ENCODE measurements at regions not wholly inside any gene's neighbourhood (a gene's known extent, or its start where the extent isn't known, plus 50 kb on each side); places are given as distances from the start of the nearest gene placed in this dataset.

DNA sequence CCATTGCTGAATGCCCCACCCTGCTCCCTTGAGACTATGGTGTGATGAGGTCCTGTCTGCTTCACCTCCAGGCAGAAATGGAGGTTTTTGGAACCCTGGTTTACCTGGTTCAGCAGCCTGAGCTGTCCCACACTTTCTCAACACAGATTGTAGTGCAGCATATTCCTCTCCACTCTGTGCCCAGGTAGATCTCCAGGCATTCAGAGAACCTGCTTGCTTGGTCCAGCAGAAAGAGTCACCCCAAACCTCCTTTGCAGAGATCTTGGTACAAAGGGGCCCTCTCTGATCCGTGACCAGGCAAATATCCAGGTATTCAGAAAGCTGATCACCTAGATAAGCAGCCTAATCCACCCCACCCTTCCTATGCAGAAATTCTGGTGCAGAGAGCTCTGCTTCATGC, 1288.2 kb upstream of the CRIM1 start:
- DNase-seq (ENCODE audit: low spot score) = no peak
- WGBS = 59% methylated on average over 1 of the region's 1 CpG
- no peak overlapping the region for H3K27ac ChIP-seq (ENCODE audit: low read depth in 1 of 2, low read length in 2 of 2)
- H3K4me1 ChIP-seq (ENCODE audit: control insufficient read depth in 4 of 4, insufficient read depth in 4 of 4, low read length in 3 of 4) = no peaks in the 10 kb centered on the region
- peaks cover 0 to 6% (median 0%) of the 10 kb centered on the region in 4 donors for H3K9me3 ChIP-seq (ENCODE audit: control insufficient read depth in 4 of 4, low read length in 3 of 4)
- no peaks in the 10 kb centered on the region for H3K27me3 ChIP-seq (ENCODE audit: control insufficient read depth in 4 of 4, insufficient read depth in 4 of 4, low read length in 3 of 4)
- H3K4me3 ChIP-seq (ENCODE audit: low read depth in 1 of 3, low read length in 3 of 3) = no peak overlapping the region
- TF ChIP-seq GABPA (IDR thresholded peaks at IDR 0.05 in 1 of 2, conservative IDR thresholded peaks at IDR 0.05 in 1 of 2) (no peak), REST (IDR thresholded peaks at IDR 0.05) (no peak), FOXA2 (IDR thresholded peaks at IDR 0.05) (no peak), NR2F2 (IDR thresholded peaks at IDR 0.05) (no peak), RXRA (IDR thresholded peaks at IDR 0.05) (no peak), TAF1 (conservative IDR thresholded peaks at IDR 0.05) (no peak), HNF4G (IDR thresholded peaks at IDR 0.05) (no peak), YY1 (IDR thresholded peaks at IDR 0.05) (no peak), HNF4A (conservative IDR thresholded peaks at IDR 0.05) (no peak), EGR1 (IDR thresholded peaks at IDR 0.05; ENCODE audit: low read depth in 2 of 2) (no peak), JUND (IDR thresholded peaks at IDR 0.05) (no peak), CTCF (IDR thresholded peaks at IDR 0.05; ENCODE audit: low read depth, low read length, missing input control) (no peak), RAD21 (IDR thresholded peaks at IDR 0.05) (no peak), SP1 (IDR thresholded peaks at IDR 0.05) (no peak), ATF3 (IDR thresholded peaks at IDR 0.05) (no peak), FOXA1 (IDR thresholded peaks at IDR 0.05) (no peak)
- TF ChIP-seq, protein P1, sequence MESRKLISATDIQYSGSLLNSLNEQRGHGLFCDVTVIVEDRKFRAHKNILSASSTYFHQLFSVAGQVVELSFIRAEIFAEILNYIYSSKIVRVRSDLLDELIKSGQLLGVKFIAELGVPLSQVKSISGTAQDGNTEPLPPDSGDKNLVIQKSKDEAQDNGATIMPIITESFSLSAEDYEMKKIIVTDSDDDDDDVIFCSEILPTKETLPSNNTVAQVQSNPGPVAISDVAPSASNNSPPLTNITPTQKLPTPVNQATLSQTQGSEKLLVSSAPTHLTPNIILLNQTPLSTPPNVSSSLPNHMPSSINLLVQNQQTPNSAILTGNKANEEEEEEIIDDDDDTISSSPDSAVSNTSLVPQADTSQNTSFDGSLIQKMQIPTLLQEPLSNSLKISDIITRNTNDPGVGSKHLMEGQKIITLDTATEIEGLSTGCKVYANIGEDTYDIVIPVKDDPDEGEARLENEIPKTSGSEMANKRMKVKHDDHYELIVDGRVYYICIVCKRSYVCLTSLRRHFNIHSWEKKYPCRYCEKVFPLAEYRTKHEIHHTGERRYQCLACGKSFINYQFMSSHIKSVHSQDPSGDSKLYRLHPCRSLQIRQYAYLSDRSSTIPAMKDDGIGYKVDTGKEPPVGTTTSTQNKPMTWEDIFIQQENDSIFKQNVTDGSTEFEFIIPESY (IDR thresholded peaks at IDR 0.05) = no peak
- H3K36me3 ChIP-seq (ENCODE audit: control insufficient read depth in 4 of 4, insufficient read depth in 3 of 4, low read depth in 1 of 4, low read length in 3 of 4) = no peaks in the 10 kb centered on the region
- no peak overlapping the region for H3K9ac ChIP-seq (ENCODE audit: low read depth in 1 of 2, low read length in 2 of 2)

DNA sequence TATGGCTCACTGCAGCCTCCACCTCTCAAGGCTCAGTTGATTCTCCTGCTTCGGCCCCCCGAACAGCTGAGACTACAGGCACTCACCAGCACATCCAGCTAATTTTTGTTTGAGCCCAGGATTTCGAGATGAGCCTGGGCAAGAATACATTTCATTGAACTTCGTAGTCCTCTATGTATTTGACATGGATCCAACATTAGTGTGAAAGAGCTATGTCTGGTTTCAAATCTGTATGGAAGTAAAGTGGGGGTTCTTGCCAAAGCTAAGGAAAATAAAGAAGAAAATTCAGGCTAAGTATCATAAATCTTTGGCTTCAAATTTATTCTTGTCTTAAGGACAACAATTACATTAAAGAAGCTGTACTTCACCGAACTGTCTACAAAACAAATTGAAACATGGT, 1291.7 kb upstream of the CRIM1 start:
- no peaks in the 10 kb centered on the region for H3K36me3 ChIP-seq (ENCODE audit: control insufficient read depth in 4 of 4, insufficient read depth in 3 of 4, low read depth in 1 of 4, low read length in 3 of 4)
- TF ChIP-seq, protein P2, sequence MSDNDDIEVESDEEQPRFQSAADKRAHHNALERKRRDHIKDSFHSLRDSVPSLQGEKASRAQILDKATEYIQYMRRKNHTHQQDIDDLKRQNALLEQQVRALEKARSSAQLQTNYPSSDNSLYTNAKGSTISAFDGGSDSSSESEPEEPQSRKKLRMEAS (IDR thresholded peaks at IDR 0.05) = no peak
- no peak for TF ChIP-seq HNF4G (IDR thresholded peaks at IDR 0.05)
- no peak for TF ChIP-seq CTCF (IDR thresholded peaks at IDR 0.05; ENCODE audit: low read depth, low read length, missing input control)
- no peak for TF ChIP-seq EGR1 (IDR thresholded peaks at IDR 0.05; ENCODE audit: low read depth in 2 of 2)
- no peak for TF ChIP-seq HNF4A (conservative IDR thresholded peaks at IDR 0.05)
- no peak for TF ChIP-seq GABPA (IDR thresholded peaks at IDR 0.05 in 1 of 2, conservative IDR thresholded peaks at IDR 0.05 in 1 of 2)
- no peak for TF ChIP-seq TAF1 (conservative IDR thresholded peaks at IDR 0.05)
- no peak for TF ChIP-seq SP1 (IDR thresholded peaks at IDR 0.05)
- no peak for TF ChIP-seq FOXA1 (IDR thresholded peaks at IDR 0.05)
- no peak for TF ChIP-seq REST (IDR thresholded peaks at IDR 0.05)
- no peak for TF ChIP-seq FOXA2 (IDR thresholded peaks at IDR 0.05)
- no peak for TF ChIP-seq YY1 (IDR thresholded peaks at IDR 0.05)
- H3K27ac ChIP-seq (ENCODE audit: low read depth in 1 of 2, low read length in 2 of 2) = no peak overlapping the region
- H3K9me3 ChIP-seq (ENCODE audit: control insufficient read depth in 4 of 4, low read length in 3 of 4) = peaks cover 0 to 2% (median 0%) of the 10 kb centered on the region in 4 donors
- H3K9ac ChIP-seq (ENCODE audit: low read depth in 1 of 2, low read length in 2 of 2) = no peak overlapping the region
- no peak for DNase-seq (ENCODE audit: low spot score)
- H3K4me3 ChIP-seq (ENCODE audit: low read depth in 1 of 3, low read length in 3 of 3) = no peak overlapping the region
- no peaks in the 10 kb centered on the region for H3K4me1 ChIP-seq (ENCODE audit: control insufficient read depth in 4 of 4, insufficient read depth in 4 of 4, low read length in 3 of 4)
- 76% methylated on average over 5 of the region's 5 CpGs for WGBS
- H3K27me3 ChIP-seq (ENCODE audit: control insufficient read depth in 4 of 4, insufficient read depth in 4 of 4, low read length in 3 of 4) = no peaks in the 10 kb centered on the region
